PC-9 (cell line): ENCODE measurements at regions not wholly inside any gene's neighbourhood (a gene's known extent, or its start where the extent isn't known, plus 50 kb on each side); places are given as distances from the start of the nearest gene placed in this dataset.

Experiments used
- BruUV-seq: library from RNA; stranded (reverse); fragments of 400-500 nt; replicated peaks from 2 replicates; lab custom pipeline; 2021; lab: Mats Ljungman, UMichigan
- CTCF ChIA-PET: fragments of 300-600 bp; sonication (Branson Sonifier 250); formaldehyde crosslinking; loops from one replicate; lab custom pipeline; 2022; ENCODE audit warnings: antibody characterized with exemption; lab: Charles Lee
- POLR2A ChIA-PET: fragments of 300-600 bp; sonication (Branson Sonifier 250); formaldehyde crosslinking; loops from one replicate; lab custom pipeline; 2022; ENCODE audit warnings: antibody characterized with exemption; ENCODE audit not compliant: unreplicated experiment; lab: Charles Lee
- DNase-seq, 2 experiments: peaks; one replicate each; pipeline versions ENCODE4 v3.0.0 to v3.0.0-alpha.2; 2015 to 2022; ENCODE audit warnings: mixed read lengths in 1 of 2
- H2AFZ ChIP-seq: fragments of 200-600 bp; sonication (generic); 2 replicates; pipeline ENCODE4 v1.8.1; 2017; ENCODE audit warnings: antibody characterized with exemption
- H3F3A ChIP-seq: fragments of 200-600 bp; sonication (generic); 2 replicates; pipeline ENCODE4 v1.8.1; 2017; ENCODE audit warnings: antibody characterized with exemption, mild to moderate bottlenecking, low read depth; ENCODE audit not compliant: insufficient read depth
- H3K27ac ChIP-seq: fragments of 200-600 bp; sonication (generic); 2 replicates; pipeline ENCODE4 v1.6.1; 2016; ENCODE audit warnings: mixed run types
- H3K27me3 ChIP-seq: fragments of 200-600 bp; sonication (generic); 2 replicates; pipeline ENCODE4 v1.6.1; 2016; ENCODE audit warnings: low read depth, mixed run types; ENCODE audit not compliant: insufficient read depth
- H3K36me3 ChIP-seq: fragments of 200-600 bp; sonication (generic); 2 replicates; pipeline ENCODE4 v1.6.1; 2016; ENCODE audit warnings: low read depth, mixed run types
- H3K4me1 ChIP-seq: fragments of 200-600 bp; sonication (generic); replicated peaks from 2 replicates; pipeline ENCODE4 v1.6.1; 2016; ENCODE audit warnings: mixed run types; ENCODE audit not compliant: insufficient read depth
- H3K4me2 ChIP-seq: fragments of 200-600 bp; sonication (generic); 2 replicates; pipeline ENCODE4 v1.6.1; 2017; ENCODE audit warnings: mixed run types
- H3K4me3 ChIP-seq: fragments of 200-600 bp; sonication (generic); 2 replicates; pipeline ENCODE4 v1.6.1; 2016; ENCODE audit warnings: mixed run types
- H3K79me2 ChIP-seq: fragments of 200-600 bp; sonication (generic); 2 replicates; pipeline ENCODE4 v1.6.1; 2017; ENCODE audit warnings: low read depth, mixed run types
- H3K9me2 ChIP-seq: fragments of 200-600 bp; sonication (generic); 2 replicates; pipeline ENCODE4 v1.8.1; 2017; ENCODE audit warnings: mild to moderate bottlenecking; ENCODE audit not compliant: insufficient read depth
- H3K9me3 ChIP-seq: fragments of 200-600 bp; sonication (generic); 2 replicates; pipeline ENCODE4 v1.8.1; 2016; ENCODE audit warnings: low read depth; ENCODE audit not compliant: insufficient read depth
- H4K20me1 ChIP-seq: fragments of 200-600 bp; sonication (generic); 2 replicates; pipeline ENCODE4 v1.8.1; 2017; ENCODE audit not compliant: insufficient read depth
- CTCF ChIP-seq: fragments of 200-600 bp; sonication (generic); conservative IDR thresholded peaks from 2 replicates; pipeline ENCODE4 v1.6.1; 2017; ENCODE audit warnings: mixed run types, antibody characterized with exemption, mild to moderate bottlenecking, moderate library complexity
- EZH2 ChIP-seq: fragments of 200-600 bp; sonication (generic); IDR thresholded peaks from 2 replicates; pipeline ENCODE4 v1.8.0; 2017; ENCODE audit warnings: antibody characterized with exemption, low read depth
- intact Hi-C: fragments of 100-400 bp; cut with micrococcal nuclease; formaldehyde crosslinking; loops from one replicate; pipeline ENCODE4 v1.10.0; 2022; ENCODE audit not compliant: unreplicated experiment

GRCh38 chr6:133680994-133681393 is 207.9 kb upstream of the TCF21 start:
- no peaks in the 10 kb centered on the region for H3K4me1 ChIP-seq
- H3K79me2 ChIP-seq, result no peaks in the 10 kb centered on the region
- peak overlapping the region; percentile 3; the same call in 1 of the 2 replicates for H2AFZ ChIP-seq
- H3K36me3 ChIP-seq, result no peaks in the 10 kb centered on the region
- H3K9me3 ChIP-seq, result no peaks in the 10 kb centered on the region
- DNase-seq, result no peak
- intact Hi-C loops, result no loop called here
- H3K4me2 ChIP-seq, result no peak overlapping the region
- POLR2A ChIA-PET, result no interaction called here
- H4K20me1 ChIP-seq, result no peaks in the 10 kb centered on the region
- CTCF ChIA-PET, result no interaction called here
- H3K4me3 ChIP-seq, result no peak overlapping the region
- H3K27ac ChIP-seq, result no peak overlapping the region
- BruUV-seq, result no TSS peak
- no peaks in the 10 kb centered on the region for H3F3A ChIP-seq
- no peaks in the 10 kb centered on the region for H3K27me3 ChIP-seq
- H3K9me2 ChIP-seq, result peaks cover 11% of the 10 kb centered on the region; the same call in 1 of the 2 replicates
- TF ChIP-seq CTCF (no peak), EZH2 (no peak)

- Histone ChIP-seq H3K4me2 (no peak overlapping the region), H3K79me2 (no peaks in the 10 kb centered on the region), H4K20me1 (no peaks in the 10 kb centered on the region), H3K36me3 (no peaks in the 10 kb centered on the region), H3K9me3 (no peaks in the 10 kb centered on the region), H3K27ac (no peak overlapping the region), H3K4me1 (no peaks in the 10 kb centered on the region), H3F3A (no peaks in the 10 kb centered on the region), H3K4me3 (no peak overlapping the region), H3K27me3 (no peaks in the 10 kb centered on the region), H2AFZ (0 out of 2 replicates have a peak overlapping the region, but pooled peaks have one; percentile 31), H3K9me2 (peaks cover 11% of the 10 kb centered on the region; the same call in 1 of the 2 replicates)
- no TSS peak for BruUV-seq
- TF ChIP-seq EZH2 (no peak), CTCF (no peak)
- POLR2A ChIA-PET, result no interaction called here
- no peak for DNase-seq
- CTCF ChIA-PET, result no interaction called here
- intact Hi-C loops, result no loop called here
Observed at GRCh38 chr6:133681891-133682290, 207.0 kb upstream of the TCF21 start.

- intact Hi-C loops, result no loop called here
- TF ChIP-seq EZH2 (no peak), CTCF (no peak)
- POLR2A ChIA-PET, result no interaction called here
- H3K9me2 ChIP-seq, result peaks cover 11% of the 10 kb centered on the region; the same call in 1 of the 2 replicates
- CTCF ChIA-PET, result no interaction called here
- DNase-seq, result no peak
- H3K27ac ChIP-seq, result no peak overlapping the region
- H2AFZ ChIP-seq, result no peak overlapping the region
- no peaks in the 10 kb centered on the region for H3K27me3 ChIP-seq
- H3K79me2 ChIP-seq, result no peaks in the 10 kb centered on the region
- no TSS peak for BruUV-seq
- H3K36me3 ChIP-seq, result no peaks in the 10 kb centered on the region
- no peak overlapping the region for H3K4me2 ChIP-seq
- H3F3A ChIP-seq, result no peaks in the 10 kb centered on the region
- H3K9me3 ChIP-seq, result no peaks in the 10 kb centered on the region
- no peaks in the 10 kb centered on the region for H3K4me1 ChIP-seq
- no peaks in the 10 kb centered on the region for H4K20me1 ChIP-seq
- no peak overlapping the region for H3K4me3 ChIP-seq
Observed at GRCh38 chr6:133682506-133683307, 206.2 kb upstream of the TCF21 start.
